Stimulated activated CD4-positive, alpha-beta T cell treated with anti-CD3 and anti-CD28 coated beads, TNF-alpha, amount 100 ng/mL, for 4 hours (primary cell): ENCODE measurements at regions not wholly inside any gene's neighbourhood (a gene's known extent, or its start where the extent isn't known, plus 50 kb on each side); places are given as distances from the start of the nearest gene placed in this dataset.
"Not testable (repeated sequence)": the region's sequence is repeated elsewhere in the genome, so short reads cannot be mapped to it uniquely, and the experiment has no call there.

ENCODE experiments used
- DNase-seq, 3 experiments: peaks; one replicate each; pipeline ENCODE4 v3.0.0-alpha.2; 2020; ENCODE audit warnings: low read depth in 3 of 3

DNA sequence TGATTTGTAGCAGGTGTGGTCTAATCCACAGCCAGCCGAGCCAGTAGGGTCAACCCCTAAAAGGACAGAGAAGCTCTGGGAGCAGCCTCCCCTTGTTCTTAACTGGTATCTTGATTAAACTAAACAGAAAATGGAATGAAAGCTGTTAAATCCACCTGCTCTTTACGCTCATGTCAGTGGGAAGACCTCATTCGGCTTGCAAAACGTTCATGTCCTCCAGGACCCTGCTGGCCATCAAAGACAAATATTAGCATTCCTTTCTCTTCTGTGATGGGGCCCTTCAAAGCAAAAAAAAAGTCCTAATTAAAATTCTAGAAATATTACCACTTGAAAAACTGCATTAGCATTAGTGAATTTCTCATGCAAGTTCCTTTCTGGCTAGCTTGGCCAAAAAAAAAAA is 355.0 kb downstream of the ANAPC1 start:
- not testable (repeated sequence) for DNase-seq

DNA sequence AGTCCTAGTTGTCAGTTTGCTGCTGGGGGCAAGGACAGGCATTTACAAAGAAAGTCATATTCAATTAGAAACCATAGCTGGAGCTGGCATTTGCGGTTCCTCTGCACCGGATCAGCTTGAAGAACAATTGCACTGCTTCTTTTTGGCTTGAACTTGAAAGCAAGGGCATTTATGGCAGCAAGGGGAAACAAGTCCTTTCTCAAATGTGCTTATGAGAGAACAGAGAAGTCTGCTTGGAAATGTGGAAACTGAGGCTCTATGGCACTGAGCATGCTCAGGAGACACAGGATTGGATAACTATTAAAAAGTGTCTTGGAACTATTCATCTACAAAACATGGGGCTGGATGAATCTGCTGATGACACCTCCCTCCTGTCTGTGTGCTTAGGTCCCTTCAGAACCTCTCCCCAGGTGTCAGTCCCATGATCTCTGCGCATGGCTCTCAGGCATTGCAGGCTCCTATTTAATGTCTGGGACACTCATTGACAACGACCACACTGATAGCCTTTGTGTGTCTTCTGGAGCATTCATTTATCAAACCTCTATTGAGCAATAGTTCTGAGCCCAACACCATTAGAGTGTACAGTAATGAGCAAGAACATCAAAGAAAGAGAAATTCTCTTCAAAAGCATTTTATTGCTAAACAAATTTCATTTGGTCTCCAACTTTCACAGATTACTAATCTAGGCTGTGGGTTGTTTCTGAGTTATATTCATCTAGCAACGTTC is 353.6 kb downstream of the ANAPC1 start:
- DNase-seq = not testable (repeated sequence)

DNA sequence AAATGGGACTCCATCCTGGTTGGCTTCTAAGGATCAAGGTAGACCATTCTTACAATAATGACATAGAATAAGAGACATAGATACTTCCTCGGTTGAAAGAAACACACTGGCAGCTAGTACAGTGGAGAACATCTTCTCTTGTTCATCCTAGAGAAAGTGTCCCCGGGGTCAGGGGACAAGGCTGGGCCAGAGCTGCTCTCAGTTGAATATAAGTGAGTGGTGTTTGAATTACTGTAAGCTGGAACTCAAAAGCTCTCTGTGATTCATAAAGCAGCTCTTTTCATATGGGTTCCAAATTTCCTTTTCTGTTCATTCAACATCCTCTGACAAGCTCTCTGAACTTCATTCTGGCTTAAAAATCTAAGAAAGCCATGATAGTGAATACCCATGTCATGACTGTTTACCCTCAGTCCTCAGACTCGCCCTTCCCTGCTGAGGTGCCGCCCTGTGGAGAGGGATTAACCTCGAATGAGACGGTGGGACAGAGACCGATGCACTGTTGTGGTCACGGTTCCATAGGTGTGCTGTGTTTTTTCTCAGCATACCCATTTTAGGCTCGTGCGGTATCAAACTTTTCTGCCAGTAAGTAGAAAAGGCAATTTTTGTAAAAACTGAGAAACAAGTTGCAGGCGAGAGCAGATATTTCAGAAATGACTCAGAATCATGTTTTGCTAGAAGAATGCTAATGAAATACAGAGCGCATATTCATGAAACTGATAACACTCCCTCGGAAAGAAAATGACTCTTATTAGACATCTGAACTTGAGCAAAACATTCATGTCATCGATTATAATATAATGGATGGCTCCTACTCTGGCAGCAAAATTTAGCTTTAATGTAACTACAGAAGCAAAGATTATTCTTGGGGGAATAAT is 351.1 kb downstream of the ANAPC1 start:
- not testable (repeated sequence) for DNase-seq

DNA sequence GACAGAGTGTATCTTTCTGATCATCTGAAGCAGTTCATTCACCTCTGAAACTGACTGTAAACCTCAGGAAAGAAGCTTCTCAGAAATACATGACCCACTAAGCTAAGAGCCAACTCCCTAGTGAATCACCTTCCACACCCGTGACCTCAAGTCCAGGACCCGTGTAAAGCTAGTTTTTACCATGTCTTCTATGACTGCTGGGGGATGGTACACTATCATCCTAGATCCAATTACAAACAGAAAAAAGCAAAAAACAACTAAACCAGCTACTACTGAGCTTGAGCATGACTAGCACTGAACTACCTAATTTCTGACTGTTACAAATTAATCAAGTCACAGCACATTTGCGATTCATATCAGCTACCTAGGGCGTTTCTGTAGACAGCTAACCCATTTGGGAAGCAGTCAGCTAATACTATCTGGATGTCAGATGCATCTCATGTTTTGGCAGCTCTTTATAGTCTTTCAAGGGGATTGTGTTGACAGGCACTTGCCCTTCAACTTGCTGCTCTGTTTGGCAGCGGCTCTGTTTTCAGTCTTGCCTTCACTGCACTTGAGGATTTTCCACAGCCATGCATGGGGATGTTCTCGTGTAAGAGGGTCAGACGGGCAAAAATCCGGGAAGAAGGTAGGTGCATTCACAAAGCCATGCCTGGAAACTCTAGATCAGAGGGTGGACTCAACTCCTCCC is 350.3 kb downstream of the ANAPC1 start:
- DNase-seq = not testable (repeated sequence)

DNA sequence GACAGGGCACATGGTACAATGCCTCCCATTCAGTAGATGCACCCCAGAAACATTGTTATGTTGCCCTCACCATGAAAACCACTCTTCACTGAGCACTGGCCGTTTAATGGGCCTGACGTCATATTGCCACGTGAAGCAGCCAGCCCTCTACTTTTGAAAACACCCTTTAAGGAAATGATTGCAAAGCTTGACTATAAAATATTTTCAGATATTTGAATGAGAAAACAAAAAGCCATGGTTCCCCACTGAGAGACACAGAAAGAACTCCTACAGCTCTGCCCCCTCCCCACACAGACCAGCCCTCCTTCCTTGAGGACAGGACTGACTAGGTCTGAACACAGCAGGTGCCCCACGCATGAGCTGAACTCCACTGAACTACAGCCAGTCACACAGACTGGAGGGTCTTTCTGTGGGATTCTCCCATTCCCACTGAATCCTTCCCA is 349.1 kb downstream of the ANAPC1 start:
- no peak for DNase-seq

DNA sequence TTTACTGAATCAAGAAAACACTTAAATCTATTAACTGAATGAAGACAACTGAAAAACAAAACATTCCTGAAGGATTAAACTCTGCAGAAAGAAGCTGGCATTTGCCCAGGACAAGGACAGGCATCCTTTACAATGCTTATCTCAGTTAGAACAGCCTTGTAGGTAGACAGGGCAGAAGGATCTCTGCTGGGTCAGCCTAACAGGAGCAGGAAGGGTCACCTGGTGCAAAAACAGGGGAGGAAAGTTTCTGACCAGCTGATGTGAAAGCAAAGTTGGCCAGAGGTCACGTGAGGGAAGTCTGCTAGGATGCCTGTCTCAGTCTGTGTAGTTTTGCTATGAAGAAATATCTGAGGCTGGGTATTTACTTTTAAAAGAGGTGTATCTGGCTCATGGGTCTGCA is 348.6 kb downstream of the ANAPC1 start:
- DNase-seq = no peak

DNA sequence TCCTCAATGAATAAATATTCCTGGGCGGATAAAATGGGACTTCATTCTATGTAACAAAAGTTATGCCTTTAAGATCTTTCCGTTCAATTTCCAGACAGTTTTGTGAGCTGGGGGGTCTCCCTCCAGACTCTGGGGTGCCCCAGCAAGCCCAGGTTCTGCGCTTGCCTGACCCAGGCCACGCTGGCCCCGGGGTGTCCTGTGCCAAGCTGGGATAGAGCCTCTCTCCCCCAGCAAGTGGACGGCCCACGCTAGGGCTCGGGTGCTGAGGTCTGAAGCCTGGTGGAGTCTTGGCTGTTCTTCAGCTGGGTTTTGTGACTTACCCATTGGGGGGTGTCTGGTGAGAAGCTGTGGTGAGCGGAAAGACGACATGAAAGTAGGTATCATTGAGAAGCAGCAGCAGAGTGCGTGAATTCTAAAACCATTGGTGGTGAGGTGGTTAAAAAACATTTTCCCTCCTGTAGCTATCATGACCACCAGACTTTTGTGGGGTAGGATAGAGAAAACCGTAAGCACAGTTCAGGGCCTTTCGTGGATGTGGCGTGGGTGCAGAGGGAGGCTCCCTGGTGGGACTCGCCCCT is 346.8 kb downstream of the ANAPC1 start:
- no peak for DNase-seq

DNA sequence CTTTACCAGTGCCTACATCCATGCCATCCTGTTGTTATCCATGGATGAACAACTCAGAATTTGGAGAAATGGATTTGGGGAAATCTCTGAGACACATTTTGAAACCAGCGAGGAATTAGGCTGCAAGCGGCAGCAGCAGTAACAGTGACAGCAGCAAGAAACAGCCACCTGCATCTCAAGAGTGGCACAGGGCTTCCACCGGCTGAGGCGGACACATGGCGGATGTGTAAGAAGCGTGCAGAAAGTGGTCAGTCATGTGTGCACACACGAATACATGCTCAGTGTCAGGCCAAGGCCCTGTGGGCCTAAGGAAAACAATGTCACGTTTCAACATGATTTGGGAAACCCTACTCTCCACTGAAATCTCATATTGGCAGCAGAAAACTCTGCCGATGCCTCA is 344.0 kb downstream of the ANAPC1 start:
- DNase-seq = not testable (repeated sequence)

DNA sequence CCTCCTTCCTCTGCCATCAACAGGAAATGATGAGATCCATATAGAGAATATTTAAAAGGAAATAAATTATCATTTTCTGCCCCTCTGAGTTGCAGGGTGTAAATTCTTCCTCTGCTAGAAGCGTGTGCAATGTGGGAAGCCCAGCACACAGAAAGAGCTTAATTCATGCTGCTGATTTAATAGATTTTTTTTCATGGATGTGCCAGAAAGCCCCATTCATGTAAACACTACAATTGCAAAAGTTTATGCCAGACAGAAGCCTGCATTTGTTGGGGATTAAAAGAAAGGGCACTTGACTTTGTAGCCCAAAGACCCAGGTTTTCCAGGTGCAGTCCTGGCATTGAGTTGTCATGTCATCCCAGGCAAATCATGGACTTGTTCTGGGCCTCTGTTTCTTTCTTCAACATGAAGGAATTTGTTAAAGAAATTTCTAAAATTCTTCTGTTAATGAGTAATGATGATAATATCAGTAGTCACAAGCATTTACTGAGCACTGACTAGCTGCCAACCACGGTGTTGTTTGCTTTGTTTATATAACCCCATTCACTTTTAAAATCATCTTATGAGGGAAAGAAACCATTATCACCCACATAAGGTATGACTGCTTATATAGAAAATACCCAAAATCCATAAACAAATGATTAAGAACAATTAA is 341.7 kb downstream of the ANAPC1 start:
- DNase-seq = not testable (repeated sequence)

DNA sequence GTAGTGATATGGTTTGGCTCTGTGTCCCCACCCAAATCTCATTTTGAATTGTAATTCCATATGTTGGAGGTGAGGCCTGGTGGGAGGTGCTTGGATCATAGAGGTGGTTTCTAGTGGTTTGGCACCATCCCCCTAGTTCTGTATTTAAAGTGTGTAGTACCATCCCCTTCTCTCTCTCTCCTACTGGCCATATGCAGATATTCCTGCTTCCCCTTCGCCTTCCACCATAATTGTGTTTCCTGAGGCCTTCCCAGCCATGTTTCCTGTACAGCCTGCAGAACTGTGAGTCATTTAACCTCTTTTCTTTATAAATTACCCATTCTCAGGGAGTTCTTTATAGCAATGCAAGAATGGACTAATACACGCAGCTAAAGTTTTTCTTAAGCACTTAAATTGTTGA is 340.0 kb downstream of the ANAPC1 start:
- not testable (repeated sequence) for DNase-seq

DNA sequence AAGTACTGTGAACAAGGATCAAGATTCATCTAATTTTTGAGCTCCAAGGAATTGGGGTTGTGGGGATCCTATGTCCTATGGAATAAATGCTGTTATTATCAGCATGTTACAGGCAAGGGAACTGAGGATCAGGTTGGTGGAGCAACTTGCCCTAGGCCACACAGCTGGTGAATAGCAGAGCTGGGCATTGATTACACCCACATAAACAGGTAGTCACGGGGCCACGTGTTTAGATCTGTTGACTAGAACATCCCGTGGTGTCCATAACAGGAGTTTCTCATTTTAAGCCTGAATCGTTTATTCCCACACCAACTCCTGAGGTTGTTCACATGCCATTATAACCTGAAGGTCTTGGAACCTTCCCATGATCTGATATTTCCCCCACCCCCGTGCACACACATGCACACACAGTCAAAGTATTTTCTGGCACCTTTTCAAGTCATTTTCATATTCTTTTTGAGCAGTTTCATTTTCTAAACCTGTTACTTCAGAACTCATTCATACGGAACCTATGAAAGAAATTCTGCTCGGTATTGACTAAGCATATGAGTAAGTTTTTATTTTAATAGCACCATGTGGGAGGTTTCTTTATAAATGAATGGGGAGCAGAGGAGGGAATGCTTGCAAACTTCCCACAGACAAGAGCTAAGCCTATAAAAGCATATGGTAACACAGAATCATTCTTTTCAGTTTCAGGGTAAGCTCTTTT is 338.1 kb downstream of the ANAPC1 start:
- DNase-seq = not testable (repeated sequence)

DNA sequence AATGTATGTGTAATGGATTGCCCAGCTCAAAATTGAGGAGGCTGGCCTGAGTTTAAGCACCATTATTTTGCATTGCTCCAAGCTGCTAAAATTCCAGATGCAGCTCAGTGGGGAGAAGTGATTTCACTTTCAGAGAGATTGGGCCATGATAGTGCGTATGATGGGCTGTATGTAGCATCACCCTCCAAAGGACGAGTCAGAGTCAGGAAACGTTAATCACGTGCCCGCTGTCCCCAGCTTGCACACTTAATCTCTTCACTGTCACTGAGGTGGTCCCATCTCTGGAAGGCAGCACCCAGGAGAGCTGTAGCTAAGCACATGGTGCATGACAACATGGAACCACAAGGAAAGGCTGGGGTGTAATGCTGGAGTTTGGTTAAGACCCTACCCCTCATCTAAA is 337.4 kb downstream of the ANAPC1 start:
- DNase-seq = not testable (repeated sequence)

DNA sequence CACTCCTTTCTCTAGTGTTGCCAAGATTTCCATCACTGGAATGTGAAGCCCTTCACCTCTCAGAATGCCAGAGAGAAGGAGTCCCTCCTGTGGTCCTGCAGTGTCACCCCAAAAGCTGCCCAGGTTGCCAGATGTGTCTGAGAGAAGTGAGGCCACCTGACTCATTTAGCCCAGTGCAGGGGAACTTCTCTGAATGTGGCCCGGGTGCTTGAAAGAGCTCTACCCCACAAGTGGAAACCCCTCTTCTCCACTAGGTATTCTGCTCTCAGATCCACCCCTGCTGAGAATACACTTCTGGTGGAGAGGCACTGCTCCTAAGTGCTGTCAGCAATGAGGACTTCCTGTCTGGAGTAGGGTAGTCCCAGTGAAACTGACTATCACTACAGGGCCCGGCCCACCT is 334.8 kb downstream of the ANAPC1 start:
- DNase-seq = not testable (repeated sequence)

DNA sequence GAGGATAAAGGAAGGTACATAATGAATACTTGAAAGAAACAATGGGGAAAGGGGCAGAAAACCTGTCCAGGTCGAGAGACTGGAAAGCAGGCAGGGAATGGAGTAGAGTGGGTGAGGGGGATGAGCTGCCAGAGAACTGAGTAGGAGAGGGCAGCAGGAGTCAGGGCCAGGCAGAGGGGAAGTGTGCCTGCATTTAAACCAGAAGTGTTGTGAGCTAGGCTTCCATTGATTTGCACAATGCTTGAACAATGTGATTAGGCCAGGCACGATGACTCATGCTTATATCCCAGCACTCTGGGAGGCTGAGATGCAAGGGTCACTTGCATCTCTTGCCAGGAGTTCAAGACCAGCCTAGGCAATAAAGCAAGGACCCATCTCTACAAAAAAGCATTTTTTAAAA is 332.6 kb downstream of the ANAPC1 start:
- not testable (repeated sequence) for DNase-seq

DNA sequence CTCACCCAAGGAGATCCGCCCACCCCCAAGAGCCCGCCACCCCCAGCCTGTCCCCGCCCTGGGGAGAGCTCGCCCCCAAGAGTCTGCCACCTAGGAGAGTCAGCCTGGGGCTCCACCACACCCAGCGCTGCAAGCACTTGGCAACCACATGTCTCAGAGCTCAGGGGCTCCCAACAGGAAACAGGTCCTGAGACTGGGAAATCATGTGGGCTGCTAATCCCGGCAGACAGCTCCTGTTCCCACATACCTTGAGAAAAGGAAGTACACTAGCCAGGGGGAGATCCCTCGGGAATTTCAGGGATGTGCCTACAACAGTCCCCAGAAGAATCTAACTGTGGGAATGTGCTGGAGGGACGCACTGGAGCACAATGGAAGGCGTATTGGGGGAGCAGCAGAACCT is 331.4 kb downstream of the ANAPC1 start:
- not testable (repeated sequence) for DNase-seq

DNA sequence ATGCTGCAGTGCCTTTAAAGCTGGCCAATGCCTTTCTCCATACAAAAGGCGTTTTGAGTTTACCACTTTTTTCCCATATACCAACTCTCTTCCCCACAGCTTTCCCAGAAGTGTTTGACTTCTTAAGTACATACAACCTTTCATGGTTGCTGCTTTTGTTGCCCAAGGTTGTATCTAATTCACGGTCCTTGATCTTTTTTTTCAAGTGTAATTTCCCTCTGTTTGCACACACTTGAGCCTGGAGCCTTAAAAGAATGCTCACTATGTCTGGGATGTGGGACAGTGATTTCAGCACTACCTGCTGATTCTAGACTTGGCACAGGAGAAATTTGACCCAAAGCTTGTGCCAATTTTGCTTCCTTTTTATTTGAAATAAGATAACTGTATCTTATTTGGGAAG is 324.7 kb downstream of the ANAPC1 start:
- DNase-seq = not testable (repeated sequence)

DNA sequence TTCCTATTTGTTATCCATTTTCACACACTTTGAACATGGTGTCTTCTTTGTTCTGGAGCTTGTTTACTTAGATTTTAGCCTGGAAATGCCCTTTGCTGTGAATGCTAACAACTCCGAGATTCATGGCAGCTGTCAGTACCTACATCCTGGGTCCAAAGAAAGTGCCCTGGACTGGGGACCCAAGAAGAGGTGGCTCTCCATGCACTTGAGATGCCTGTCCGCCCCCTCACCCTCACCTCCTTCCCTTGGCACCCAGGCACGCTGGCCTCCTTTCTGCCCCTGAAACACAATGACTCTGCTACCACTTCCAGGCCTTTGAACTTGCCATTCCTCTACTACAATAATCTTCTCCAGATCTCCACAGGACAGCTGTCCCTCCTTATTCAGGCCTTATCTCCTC is 324.2 kb downstream of the ANAPC1 start:
- DNase-seq = not testable (repeated sequence)

DNA sequence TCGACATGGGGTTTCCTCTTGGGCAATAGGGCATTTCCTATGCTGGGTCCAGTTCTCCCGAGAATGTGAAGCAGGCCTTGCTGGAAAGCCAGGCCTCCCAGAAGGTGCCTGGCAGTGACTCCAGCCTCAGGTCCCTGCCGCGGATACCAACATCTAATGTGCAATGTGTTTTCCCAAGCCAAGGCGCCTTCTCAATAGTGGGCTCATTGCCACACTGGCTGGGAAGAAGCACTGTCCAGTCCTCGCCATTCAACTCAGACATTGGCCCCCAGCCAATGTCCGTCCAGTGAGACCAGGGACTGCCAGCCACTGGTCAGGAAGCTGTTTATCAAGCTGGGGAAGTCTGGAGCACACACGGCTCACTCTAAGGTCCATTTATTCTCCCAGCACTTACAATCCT is 317.9 kb downstream of the ANAPC1 start:
- not testable (repeated sequence) for DNase-seq

DNA sequence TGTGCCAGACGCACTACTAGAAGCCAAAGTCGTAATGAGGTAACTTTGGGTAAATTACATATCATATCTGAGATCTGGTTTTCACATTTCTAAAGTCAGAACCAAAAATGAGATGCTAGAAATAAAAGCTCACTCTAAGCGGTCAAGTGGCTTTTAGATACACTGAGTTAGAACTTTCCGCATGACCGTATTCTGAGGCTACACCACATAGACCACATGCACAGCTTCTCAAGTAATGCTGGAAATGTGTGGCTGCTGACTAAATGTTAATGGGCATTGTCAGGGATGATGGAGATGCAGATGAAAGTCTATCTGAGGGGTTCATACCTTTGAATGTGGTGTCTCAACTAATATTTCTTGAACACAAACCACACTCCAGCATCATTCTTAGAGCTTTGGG is 316.8 kb downstream of the ANAPC1 start:
- DNase-seq = not testable (repeated sequence)

DNA sequence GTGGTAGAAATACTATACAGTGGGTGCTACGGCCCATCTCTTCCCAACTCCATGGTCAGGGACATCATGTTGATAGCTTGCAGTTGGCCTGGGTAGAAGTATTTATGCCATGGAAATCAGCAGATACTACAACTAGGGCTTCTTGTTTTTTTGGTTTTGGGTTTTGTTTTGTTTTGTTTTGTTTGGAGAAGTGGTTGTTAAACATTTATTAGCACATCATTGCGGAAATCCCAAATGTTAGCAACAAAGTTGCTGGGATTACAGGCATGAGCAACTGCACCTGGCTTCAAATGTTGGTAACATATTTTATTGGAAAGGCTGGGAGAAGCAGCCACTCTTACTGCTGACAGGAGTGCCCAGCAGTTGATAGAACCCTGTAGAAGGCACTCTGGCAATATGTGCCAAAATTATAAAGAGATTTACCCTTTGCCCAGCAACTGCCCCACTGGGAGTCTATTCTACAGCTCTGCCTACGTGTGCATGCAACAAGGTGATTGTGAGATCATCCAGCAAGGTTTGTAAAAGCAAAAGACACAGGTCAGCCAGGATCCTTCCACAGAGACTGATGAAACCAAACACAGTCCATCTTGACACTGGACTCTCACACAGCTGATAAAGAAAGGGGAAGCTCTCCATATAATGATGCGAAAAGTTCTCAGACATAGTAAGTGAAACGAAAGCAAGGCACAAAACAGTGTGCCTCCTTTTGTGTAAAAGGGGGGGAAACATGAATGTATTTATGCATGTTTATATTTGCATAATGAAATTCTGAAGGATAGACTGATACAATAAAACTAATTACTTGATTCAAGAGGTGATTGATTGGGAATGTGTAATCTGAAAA is 314.4 kb downstream of the ANAPC1 start:
- not testable (repeated sequence) for DNase-seq
